Effector memory CD4-positive, alpha-beta T cell (primary cell): ENCODE measurements at regions not wholly inside any gene's neighbourhood (a gene's known extent, or its start where the extent isn't known, plus 50 kb on each side); places are given as distances from the start of the nearest gene placed in this dataset.

Source experiments
- DNase-seq, 3 donors: peaks; one replicate each; pipeline ENCODE4 v3.0.0-alpha.2; 2020
- H3K27ac ChIP-seq: 2 replicates; pipeline ENCODE4 v1.7.0; 2013; ENCODE audit warnings: mild to moderate bottlenecking, low read length, moderate library complexity; ENCODE audit not compliant: insufficient read depth, poor library complexity, severe bottlenecking
- H3K27me3 ChIP-seq: replicated peaks from 2 replicates; pipeline ENCODE4 v1.7.0; 2013; ENCODE audit warnings: mild to moderate bottlenecking, low read length; ENCODE audit not compliant: insufficient read depth, control insufficient read depth, poor library complexity, severe bottlenecking
- H3K36me3 ChIP-seq: 2 replicates; pipeline ENCODE4 v1.7.0; 2013; ENCODE audit warnings: mild to moderate bottlenecking, low read length, moderate library complexity; ENCODE audit not compliant: control insufficient read depth, insufficient read depth
- H3K4me1 ChIP-seq: 2 replicates; pipeline ENCODE4 v1.7.0; 2013; ENCODE audit warnings: low read length, mild to moderate bottlenecking; ENCODE audit not compliant: control insufficient read depth, insufficient read depth, poor library complexity, severe bottlenecking
- H3K4me3 ChIP-seq: 2 replicates; pipeline ENCODE4 v1.7.0; 2013; ENCODE audit warnings: low read length, low read depth, mild to moderate bottlenecking; ENCODE audit not compliant: insufficient read depth, poor library complexity, severe bottlenecking
- H3K9me3 ChIP-seq: 2 replicates; pipeline ENCODE4 v1.7.0; 2013; ENCODE audit warnings: mild to moderate bottlenecking, low read length, moderate library complexity; ENCODE audit not compliant: control insufficient read depth

- Histone ChIP-seq H3K27me3 (no peaks in the 10 kb centered on the region), H3K27ac (no peak overlapping the region), H3K4me3 (no peak overlapping the region), H3K4me1 (no peaks in the 10 kb centered on the region), H3K9me3 (no peaks in the 10 kb centered on the region), H3K36me3 (no peaks in the 10 kb centered on the region)
- no peak for DNase-seq
Measured at GRCh38 chr1:186578325-186579016, 101.8 kb downstream of the PTGS2 start.

GRCh38 chr1:186577633-186578032 lies 102.6 kb downstream of the PTGS2 start:
- Histone ChIP-seq H3K27me3 (no peaks in the 10 kb centered on the region), H3K27ac (no peak overlapping the region), H3K9me3 (no peaks in the 10 kb centered on the region), H3K36me3 (no peaks in the 10 kb centered on the region), H3K4me1 (no peaks in the 10 kb centered on the region), H3K4me3 (no peak overlapping the region)
- DNase-seq: no peak

DNA sequence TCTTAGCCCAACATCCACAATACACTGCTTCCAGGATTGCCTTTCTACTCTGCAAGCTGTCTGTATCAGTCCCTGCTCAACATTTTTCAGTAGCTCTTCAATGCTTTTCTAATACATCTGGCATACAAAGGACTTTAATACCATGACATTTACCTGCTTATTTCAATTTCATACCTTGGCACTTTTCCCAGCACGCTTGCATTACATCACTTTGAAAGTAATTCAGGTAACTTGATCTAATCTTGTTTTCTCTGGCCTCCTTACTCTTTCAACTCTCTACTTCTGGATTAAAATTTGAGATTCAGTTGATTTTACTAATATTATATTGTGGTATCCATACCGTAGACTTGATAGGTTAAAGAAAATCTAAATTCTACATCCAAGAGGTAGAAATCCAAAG lies 103.0 kb downstream of the PTGS2 start:
- DNase-seq: no peak
- H3K27me3 ChIP-seq: no peaks in the 10 kb centered on the region
- H3K4me3 ChIP-seq: no peak overlapping the region
- H3K36me3 ChIP-seq: no peaks in the 10 kb centered on the region
- no peaks in the 10 kb centered on the region for H3K4me1 ChIP-seq
- H3K27ac ChIP-seq: no peak overlapping the region
- no peaks in the 10 kb centered on the region for H3K9me3 ChIP-seq

GRCh38 chr1:186575348-186575747 lies 104.9 kb downstream of the PTGS2 start:
- DNase-seq: no peak
- no peak overlapping the region for H3K27ac ChIP-seq

GRCh38 chr1:186574926-186575325 lies 105.3 kb downstream of the PTGS2 start:
- DNase-seq: no peak
- no peak overlapping the region for H3K27ac ChIP-seq
- H3K4me1 ChIP-seq: no peaks in the 10 kb centered on the region
- no peaks in the 10 kb centered on the region for H3K9me3 ChIP-seq
- H3K4me3 ChIP-seq: no peak overlapping the region
- H3K27me3 ChIP-seq: no peaks in the 10 kb centered on the region
- H3K36me3 ChIP-seq: no peaks in the 10 kb centered on the region

More at GRCh38 chr1:186575348-186575747, 104.9 kb downstream of the PTGS2 start:
- Histone ChIP-seq H3K4me3 (no peak overlapping the region), H3K4me1 (no peaks in the 10 kb centered on the region), H3K36me3 (no peaks in the 10 kb centered on the region), H3K27me3 (no peaks in the 10 kb centered on the region), H3K9me3 (no peaks in the 10 kb centered on the region)

GRCh38 chr1:186572509-186572908 lies 107.7 kb downstream of the PTGS2 start:
- Histone ChIP-seq H3K36me3 (no peaks in the 10 kb centered on the region), H3K27ac (no peak overlapping the region)
- no peak for DNase-seq

GRCh38 chr1:186571771-186572170 lies 108.5 kb downstream of the PTGS2 start:
- Histone ChIP-seq H3K27ac (no peak overlapping the region), H3K4me1 (no peaks in the 10 kb centered on the region), H3K9me3 (no peaks in the 10 kb centered on the region), H3K27me3 (no peaks in the 10 kb centered on the region), H3K36me3 (no peaks in the 10 kb centered on the region), H3K4me3 (no peak overlapping the region)
- DNase-seq: no peak

More at GRCh38 chr1:186572509-186572908, 107.7 kb downstream of the PTGS2 start:
- no peaks in the 10 kb centered on the region for H3K27me3 ChIP-seq
- no peak overlapping the region for H3K4me3 ChIP-seq
- no peaks in the 10 kb centered on the region for H3K4me1 ChIP-seq
- no peaks in the 10 kb centered on the region for H3K9me3 ChIP-seq

- no peaks in the 10 kb centered on the region for H3K27me3 ChIP-seq
- H3K27ac ChIP-seq: no peak overlapping the region
- DNase-seq: no peak
- no peaks in the 10 kb centered on the region for H3K9me3 ChIP-seq
- H3K36me3 ChIP-seq: no peaks in the 10 kb centered on the region
- no peaks in the 10 kb centered on the region for H3K4me1 ChIP-seq
- no peak overlapping the region for H3K4me3 ChIP-seq
Measured at GRCh38 chr1:186569856-186570255, 108.9 kb upstream of the PDC start.

GRCh38 chr1:186568221-186568620 lies 107.3 kb upstream of the PDC start:
- Histone ChIP-seq H3K27me3 (no peaks in the 10 kb centered on the region), H3K4me1 (no peaks in the 10 kb centered on the region), H3K36me3 (no peaks in the 10 kb centered on the region), H3K9me3 (no peaks in the 10 kb centered on the region), H3K27ac (no peak overlapping the region), H3K4me3 (no peak overlapping the region)
- DNase-seq: no peak

DNA sequence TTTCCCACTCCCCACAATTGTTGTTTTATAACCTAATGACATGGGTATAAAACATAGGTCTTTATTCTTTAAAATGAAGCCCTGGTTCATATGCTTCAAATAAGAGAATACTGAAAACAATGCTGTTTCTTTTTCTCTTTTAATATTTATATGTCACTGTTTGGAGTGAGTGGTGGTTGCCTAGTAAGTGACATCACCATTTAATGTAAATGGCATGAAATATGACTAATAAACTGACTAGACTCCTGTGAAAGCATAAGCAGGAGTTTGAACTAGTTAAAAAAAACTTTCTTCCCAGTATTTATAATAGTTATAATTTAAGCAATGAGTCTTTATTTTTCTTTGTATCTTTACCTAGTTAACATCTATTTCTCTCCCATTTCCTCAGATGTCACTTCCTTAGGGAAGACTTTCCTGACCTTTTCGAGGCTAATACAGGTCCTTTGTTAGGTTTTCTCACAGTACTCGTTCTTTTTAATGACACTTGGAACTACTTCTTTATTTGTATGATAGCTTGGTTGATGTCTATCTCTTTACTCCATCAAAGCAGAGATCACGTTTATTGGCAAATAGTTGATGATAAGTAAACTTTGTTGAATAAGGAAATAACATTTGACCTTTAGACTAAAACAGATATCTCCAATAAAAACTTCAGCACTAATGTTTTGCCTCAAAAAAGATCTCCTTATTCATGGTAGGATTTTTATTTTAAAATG lies 105.4 kb upstream of the PDC start:
- no peak for DNase-seq
- H3K9me3 ChIP-seq: no peaks in the 10 kb centered on the region
- no peaks in the 10 kb centered on the region for H3K4me1 ChIP-seq
- no peaks in the 10 kb centered on the region for H3K36me3 ChIP-seq
- H3K4me3 ChIP-seq: no peak overlapping the region
- no peaks in the 10 kb centered on the region for H3K27me3 ChIP-seq
- H3K27ac ChIP-seq: no peak overlapping the region
